Uterus (tissue), 2 donors: ENCODE measurements at regions not wholly inside any gene's neighbourhood (a gene's known extent, or its start where the extent isn't known, plus 50 kb on each side); places are given as distances from the start of the nearest gene placed in this dataset.

Experiments
- POLR2A ChIP-seq, 2 donors: fragments of 450-650 bp; IDR thresholded peaks; one replicate each; pipeline ENCODE4 v1.6.1; 2016; ENCODE audit warnings: antibody characterized with exemption in 2 of 2, mild to moderate bottlenecking in 1 of 2, moderate library complexity in 1 of 2
- TF ChIP-seq, protein P1 (sequence below), 4 experiments: fragments of 200-600 bp in 2 of 4; fragments of 450-650 bp in 2 of 4; sonication (generic) in 2 of 4; IDR thresholded peaks; one replicate each; pipeline ENCODE4 v1.5.1; 2016 to 2019; ENCODE audit warnings: antibody characterized with exemption in 4 of 4, mild to moderate bottlenecking in 2 of 4, moderate library complexity in 1 of 4

DNA sequence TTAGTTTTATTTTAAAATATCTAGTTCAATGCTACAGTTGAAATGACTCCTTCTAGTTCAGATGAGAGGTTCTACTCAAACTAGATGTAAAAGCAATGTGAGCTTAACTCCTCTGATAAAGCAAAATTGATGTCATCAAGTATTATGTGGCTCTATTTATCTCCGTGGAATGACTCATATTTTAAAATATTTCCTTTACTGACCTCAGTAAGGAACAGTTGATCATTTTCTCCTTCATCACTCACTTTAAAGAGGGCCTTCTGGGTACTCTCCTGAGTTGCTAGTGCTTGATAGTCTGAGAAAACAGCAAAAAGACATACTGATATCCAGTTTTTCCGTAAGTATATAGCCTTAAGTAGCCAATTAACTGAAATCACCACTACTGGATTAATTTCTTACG is 1099.3 kb downstream of the ROBO2 start:
- TF ChIP-seq, protein P1, sequence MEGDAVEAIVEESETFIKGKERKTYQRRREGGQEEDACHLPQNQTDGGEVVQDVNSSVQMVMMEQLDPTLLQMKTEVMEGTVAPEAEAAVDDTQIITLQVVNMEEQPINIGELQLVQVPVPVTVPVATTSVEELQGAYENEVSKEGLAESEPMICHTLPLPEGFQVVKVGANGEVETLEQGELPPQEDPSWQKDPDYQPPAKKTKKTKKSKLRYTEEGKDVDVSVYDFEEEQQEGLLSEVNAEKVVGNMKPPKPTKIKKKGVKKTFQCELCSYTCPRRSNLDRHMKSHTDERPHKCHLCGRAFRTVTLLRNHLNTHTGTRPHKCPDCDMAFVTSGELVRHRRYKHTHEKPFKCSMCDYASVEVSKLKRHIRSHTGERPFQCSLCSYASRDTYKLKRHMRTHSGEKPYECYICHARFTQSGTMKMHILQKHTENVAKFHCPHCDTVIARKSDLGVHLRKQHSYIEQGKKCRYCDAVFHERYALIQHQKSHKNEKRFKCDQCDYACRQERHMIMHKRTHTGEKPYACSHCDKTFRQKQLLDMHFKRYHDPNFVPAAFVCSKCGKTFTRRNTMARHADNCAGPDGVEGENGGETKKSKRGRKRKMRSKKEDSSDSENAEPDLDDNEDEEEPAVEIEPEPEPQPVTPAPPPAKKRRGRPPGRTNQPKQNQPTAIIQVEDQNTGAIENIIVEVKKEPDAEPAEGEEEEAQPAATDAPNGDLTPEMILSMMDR (IDR thresholded peaks at IDR 0.05): no peak
- TF ChIP-seq POLR2A (IDR thresholded peaks at IDR 0.05): no peak
